ENCODE measurements at regions not wholly inside any gene's neighbourhood (a gene's known extent, or its start where the extent isn't known, plus 50 kb on each side); places are given as distances from the start of the nearest gene placed in this dataset.

DNA sequence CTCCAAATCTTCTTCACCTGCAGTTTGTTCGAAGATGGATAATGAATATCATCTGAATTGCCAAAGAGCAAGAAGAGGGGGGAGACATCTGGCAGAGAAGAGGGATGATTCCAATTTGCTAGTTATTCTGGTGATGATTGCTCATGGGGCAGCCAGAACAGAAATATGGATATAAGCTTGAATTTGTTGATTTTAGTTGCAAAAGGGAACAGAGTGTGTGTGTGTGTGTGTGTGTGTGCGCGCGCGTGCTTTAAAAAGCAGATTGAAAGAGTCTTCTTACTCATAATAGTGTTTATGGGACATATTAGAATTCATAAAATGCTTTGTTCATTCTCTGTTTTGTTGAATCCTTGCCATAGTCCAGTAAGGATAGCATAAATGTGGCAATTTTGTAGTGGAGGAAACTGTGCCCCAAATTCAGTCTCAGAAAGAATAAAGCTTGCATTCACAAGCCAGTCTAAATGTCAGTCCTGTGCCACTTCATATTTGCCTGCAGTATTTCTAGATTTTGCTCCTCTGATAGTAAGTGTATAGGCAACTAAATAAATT lies 436.3 kb upstream of the KLF4 start:
- peaks cover 0 to 14% (median 0%) of the 10 kb centered on the region in 11 experiments; a peak in 3 of 22 replicates for H3K9me3 ChIP-seq (replicated peaks in 1 of 11)
- H3K9ac ChIP-seq: no peak overlapping the region
- H3K4me2 ChIP-seq: no peak overlapping the region
- H3K36me3 ChIP-seq: no peaks in the 10 kb centered on the region
- H4K20me1 ChIP-seq: no peaks in the 10 kb centered on the region
- peaks cover 0 to 12% (median 0%) of the 10 kb centered on the region in 10 experiments; a peak in 6 of 20 replicates for H3K4me1 ChIP-seq
- H3K27ac ChIP-seq: no peak overlapping the region
- H3K27me3 ChIP-seq: no peaks in the 10 kb centered on the region
- H3K4me3 ChIP-seq: no peak overlapping the region
- TF ChIP-seq Cebpa-rat (IDR thresholded peaks at IDR 0.05): no peak

GRCh38 chr9:107922260-107922659 lies 432.7 kb upstream of the KLF4 start:
- Histone ChIP-seq H3K9ac (no peak overlapping the region), H3K4me2 (no peak overlapping the region), H3K27me3 (no peaks in the 10 kb centered on the region), H3K9me3 (replicated peaks in 1 of 11) (peaks cover 0 to 14% (median 0%) of the 10 kb centered on the region in 11 experiments; a peak in 3 of 22 replicates), H3K4me1 (no peaks in the 10 kb centered on the region), H3K4me3 (no peak overlapping the region), H4K20me1 (no peaks in the 10 kb centered on the region), H3K36me3 (no peaks in the 10 kb centered on the region), H3K27ac (no peak overlapping the region)
- TF ChIP-seq Cebpa-rat (IDR thresholded peaks at IDR 0.05): no peak

DNA sequence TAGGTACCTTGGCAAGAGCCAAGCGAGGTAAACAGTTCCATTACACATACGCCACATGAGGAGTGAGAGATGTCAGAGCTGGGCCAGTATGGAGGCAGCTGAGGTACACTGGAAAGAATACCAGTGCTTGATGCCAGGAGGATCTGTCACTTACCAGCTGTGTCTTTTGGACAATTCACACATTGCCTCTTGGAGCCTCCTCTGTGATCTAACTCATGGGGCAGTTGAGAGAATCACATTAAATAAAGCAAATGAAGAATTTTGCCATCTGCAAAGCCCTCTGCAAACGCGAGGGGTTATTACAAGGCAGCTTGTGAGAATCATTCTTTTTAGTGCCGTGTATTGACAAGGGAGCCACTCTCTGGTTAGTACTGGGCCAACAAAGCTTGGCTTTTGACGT lies 429.7 kb upstream of the KLF4 start:
- no peak overlapping the region for H3K9ac ChIP-seq
- peaks cover 5 to 26% (median 10%) of the 10 kb centered on the region in 11 experiments; a peak in 14 of 22 replicates for H3K9me3 ChIP-seq (replicated peaks in 1 of 11)
- no peaks in the 10 kb centered on the region for H3K36me3 ChIP-seq
- TF ChIP-seq Cebpa-rat (IDR thresholded peaks at IDR 0.05): no peak
- H3K27ac ChIP-seq: no peak overlapping the region
- no peak overlapping the region for H3K4me2 ChIP-seq
- H4K20me1 ChIP-seq: no peaks in the 10 kb centered on the region
- no peaks in the 10 kb centered on the region for H3K4me1 ChIP-seq
- no peak overlapping the region for H3K4me3 ChIP-seq
- H3K27me3 ChIP-seq: no peaks in the 10 kb centered on the region

DNA sequence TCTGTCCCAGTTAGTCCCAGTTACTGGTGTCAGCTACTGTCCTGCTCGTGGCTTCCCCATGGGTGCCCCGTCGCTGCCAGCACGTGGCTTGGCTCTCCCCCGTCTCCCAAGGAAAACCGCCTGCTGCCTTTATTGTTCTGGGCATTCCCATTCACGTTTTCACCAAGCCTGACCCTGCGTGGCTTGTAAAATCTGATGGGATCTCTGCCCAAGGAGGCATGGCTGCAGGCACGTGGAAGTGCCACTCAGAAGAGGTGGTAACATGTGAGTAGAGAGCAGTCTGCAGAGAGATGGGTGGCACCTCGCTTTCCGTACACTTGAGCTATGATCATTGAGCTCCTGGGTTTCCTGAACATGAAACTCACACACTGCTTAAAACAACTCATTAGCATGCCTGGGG lies 429.2 kb upstream of the KLF4 start:
- no peak overlapping the region for H3K27ac ChIP-seq
- TF ChIP-seq Cebpa-rat (IDR thresholded peaks at IDR 0.05): no peak
- no peaks in the 10 kb centered on the region for H3K4me1 ChIP-seq
- no peak overlapping the region for H3K4me2 ChIP-seq
- H4K20me1 ChIP-seq: no peaks in the 10 kb centered on the region
- H3K9ac ChIP-seq: no peak overlapping the region
- peaks cover 5 to 23% (median 10%) of the 10 kb centered on the region in 11 experiments; a peak in 17 of 22 replicates for H3K9me3 ChIP-seq (replicated peaks in 1 of 11)
- H3K27me3 ChIP-seq: no peaks in the 10 kb centered on the region
- no peaks in the 10 kb centered on the region for H3K36me3 ChIP-seq
- no peak overlapping the region for H3K4me3 ChIP-seq

DNA sequence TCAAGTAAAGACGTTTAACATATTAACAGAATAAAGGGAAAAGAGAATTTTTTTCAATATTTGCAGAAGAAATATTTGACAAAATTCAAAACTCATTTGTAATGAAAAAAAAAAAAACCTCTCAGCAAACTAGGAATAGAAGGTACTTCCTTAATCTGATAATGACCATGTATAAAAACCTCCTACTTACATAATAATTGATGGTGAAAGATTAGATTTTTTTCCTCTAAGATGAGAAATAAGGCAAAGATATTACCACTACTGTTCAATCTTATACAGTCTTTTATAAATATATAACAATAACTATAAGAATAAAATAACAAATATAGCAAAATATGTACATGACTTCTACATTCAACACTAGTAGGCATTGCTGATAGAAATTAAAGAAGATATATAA lies 424.6 kb upstream of the KLF4 start:
- no peak overlapping the region for H3K9ac ChIP-seq
- no peaks in the 10 kb centered on the region for H3K4me1 ChIP-seq
- H3K4me3 ChIP-seq: no peak overlapping the region
- H3K27me3 ChIP-seq: no peaks in the 10 kb centered on the region
- H3K36me3 ChIP-seq: no peaks in the 10 kb centered on the region
- H4K20me1 ChIP-seq: no peaks in the 10 kb centered on the region
- H3K9me3 ChIP-seq (replicated peaks in 1 of 11): peaks cover 5 to 32% (median 16%) of the 10 kb centered on the region in 11 experiments; a peak in 19 of 22 replicates
- no peak for TF ChIP-seq Cebpa-rat (IDR thresholded peaks at IDR 0.05)
- no peak overlapping the region for H3K27ac ChIP-seq
- H3K4me2 ChIP-seq: no peak overlapping the region

DNA sequence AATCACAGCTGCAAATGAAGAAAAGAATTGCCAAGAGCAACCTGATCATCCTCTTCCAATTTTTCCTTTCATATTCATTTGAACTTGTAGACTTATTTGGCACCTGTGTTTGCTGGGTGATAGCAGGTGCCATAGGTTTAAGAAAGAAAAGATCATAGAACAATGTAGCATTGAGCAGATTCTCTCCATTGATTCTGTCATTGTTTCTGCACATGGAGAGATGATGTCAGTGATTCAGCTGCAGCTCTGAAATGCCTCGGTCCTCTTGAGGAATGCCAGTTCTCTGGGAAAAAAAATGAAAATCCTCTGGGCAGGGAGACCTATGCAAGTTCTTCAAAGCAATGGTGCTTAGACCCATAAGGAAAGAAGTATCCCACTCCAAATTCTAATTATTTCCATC lies 418.1 kb upstream of the KLF4 start:
- Histone ChIP-seq H3K4me1 (peaks cover 0 to 34% (median 16%) of the 10 kb centered on the region in 10 experiments; a peak in 11 of 20 replicates), H3K4me2 (peak overlapping the region in 3 of 11 experiments; percentile 42 to 60 (median 46); a peak in 4 of 22 replicates), H3K4me3 (no peak overlapping the region), H3K36me3 (no peaks in the 10 kb centered on the region), H3K27ac (no peak overlapping the region), H3K9me3 (replicated peaks in 1 of 11) (peaks cover 0 to 12% (median 4%) of the 10 kb centered on the region in 11 experiments; a peak in 5 of 22 replicates), H4K20me1 (no peaks in the 10 kb centered on the region), H3K27me3 (no peaks in the 10 kb centered on the region), H3K9ac (no peak overlapping the region)
- TF ChIP-seq Cebpa-rat (IDR thresholded peaks at IDR 0.05): no peak

DNA sequence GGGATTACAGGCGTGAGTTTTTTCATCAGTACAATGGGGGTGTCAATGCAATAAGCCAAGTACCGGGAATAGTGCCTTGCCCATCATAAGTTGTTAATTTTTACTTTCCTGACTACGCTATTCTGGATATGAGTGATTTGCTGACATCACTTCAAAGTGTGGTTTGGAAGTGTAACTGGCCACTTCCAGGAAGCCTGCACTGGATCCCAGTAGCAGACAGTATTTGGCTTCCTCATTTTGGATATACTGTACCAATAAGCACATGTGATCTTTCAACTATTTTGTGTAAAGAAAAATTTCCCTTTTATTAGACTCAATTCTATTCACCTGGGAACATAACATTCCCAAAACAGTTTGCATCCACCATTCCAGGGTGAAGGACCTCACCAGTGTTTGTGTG lies 417.7 kb upstream of the KLF4 start:
- Histone ChIP-seq H3K4me3 (no peak overlapping the region), H3K9me3 (replicated peaks in 1 of 11) (peaks cover 0 to 10% (median under 1%) of the 10 kb centered on the region in 11 experiments; a peak in 5 of 22 replicates), H3K27ac (no peak overlapping the region), H3K36me3 (no peaks in the 10 kb centered on the region), H3K27me3 (no peaks in the 10 kb centered on the region), H4K20me1 (no peaks in the 10 kb centered on the region), H3K9ac (no peak overlapping the region), H3K4me1 (peaks cover 0 to 34% (median 16%) of the 10 kb centered on the region in 10 experiments; a peak in 11 of 20 replicates), H3K4me2 (peak overlapping the region in 3 of 11 experiments; percentile 42 to 60 (median 46); a peak in 7 of 22 replicates)
- no peak for TF ChIP-seq Cebpa-rat (IDR thresholded peaks at IDR 0.05)

GRCh38 chr9:107906074-107906473 lies 416.5 kb upstream of the KLF4 start:
- peaks cover 0 to 10% (median 0%) of the 10 kb centered on the region in 11 experiments; a peak in 2 of 22 replicates for H3K9me3 ChIP-seq (replicated peaks in 1 of 11)
- no peak overlapping the region for H3K9ac ChIP-seq
- no peak for TF ChIP-seq Cebpa-rat (IDR thresholded peaks at IDR 0.05)

DNA sequence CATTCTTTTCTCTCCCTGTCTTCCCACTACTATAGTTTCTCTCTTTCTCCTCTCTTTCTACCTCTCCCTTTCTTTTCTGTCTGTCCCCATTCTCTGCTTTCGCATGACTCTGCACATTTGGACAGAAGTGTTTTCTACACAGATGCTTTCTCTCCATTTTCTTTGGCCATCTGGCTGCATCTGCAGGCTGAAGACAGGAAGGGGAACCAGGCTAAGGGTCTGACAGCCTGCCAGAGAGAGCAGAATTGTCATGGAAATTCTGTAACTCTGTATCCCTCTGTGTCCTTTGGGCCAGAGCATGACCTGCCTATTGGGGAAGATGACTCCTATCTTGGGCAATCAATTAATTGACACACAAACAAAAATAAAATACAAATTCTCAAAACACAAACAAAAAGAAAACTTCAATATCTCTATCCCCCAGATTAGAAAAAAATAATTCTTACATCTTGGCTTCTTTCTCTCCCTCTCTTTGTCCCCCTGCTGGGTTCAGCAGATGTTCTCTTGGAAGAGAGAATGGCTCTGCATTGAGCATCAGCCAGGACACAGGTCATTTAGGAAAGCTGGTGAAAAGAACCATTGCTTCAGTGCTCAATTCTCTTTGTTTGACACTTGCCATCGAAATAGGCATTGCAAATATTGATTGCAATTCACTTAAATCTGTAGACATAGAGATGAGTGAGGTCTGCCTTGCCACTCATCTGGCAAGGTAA lies 415.9 kb upstream of the KLF4 start:
- Histone ChIP-seq H4K20me1 (no peaks in the 10 kb centered on the region), H3K27ac (0 out of 22 replicates have a peak overlapping the region, but pooled peaks of 1 of the 11 experiments have one; percentile 1), H3K27me3 (no peaks in the 10 kb centered on the region), H3K4me2 (peak overlapping the region in 5 of 11 experiments; percentile 17 to 60 (median 46); a peak in 8 of 22 replicates), H3K4me1 (peaks cover 0 to 34% (median 16%) of the 10 kb centered on the region in 10 experiments; a peak in 11 of 20 replicates), H3K36me3 (no peaks in the 10 kb centered on the region), H3K4me3 (no peak overlapping the region), H3K9ac (no peak overlapping the region), H3K9me3 (replicated peaks in 1 of 11) (peaks cover 0 to 10% (median 0%) of the 10 kb centered on the region in 11 experiments; a peak in 2 of 22 replicates)
- no peak for TF ChIP-seq Cebpa-rat (IDR thresholded peaks at IDR 0.05)

More at GRCh38 chr9:107906074-107906473, 416.5 kb upstream of the KLF4 start:
- H3K4me3 ChIP-seq: no peak overlapping the region
- H3K36me3 ChIP-seq: no peaks in the 10 kb centered on the region
- H3K4me1 ChIP-seq: peaks cover 0 to 34% (median 16%) of the 10 kb centered on the region in 10 experiments; a peak in 11 of 20 replicates
- H3K27me3 ChIP-seq: no peaks in the 10 kb centered on the region
- peak overlapping the region in 5 of 11 experiments; percentile 15 to 60 (median 46); a peak in 6 of 22 replicates for H3K4me2 ChIP-seq
- peak overlapping the region in 1 of 11 experiments; percentile 11; a peak in 1 of 22 replicates for H3K27ac ChIP-seq
- H4K20me1 ChIP-seq: no peaks in the 10 kb centered on the region

Measured in BLaER1 treated with 17β-estradiol and CSF1 and Interleukin-3, amounts not matched to agents 10 nM and 100 nM (cell line).